Fibroblast of lung (primary cell): ENCODE measurements at regions not wholly inside any gene's neighbourhood (a gene's known extent, or its start where the extent isn't known, plus 50 kb on each side); places are given as distances from the start of the nearest gene placed in this dataset.

Experiments
- DNase-seq, 2 donors: peaks; one replicate each; pipeline versions ENCODE4 v3.0.0 to v3.0.0-alpha.2; 2010; ENCODE audit warnings: low read depth in 2 of 2
- H2AFZ ChIP-seq: 2 replicates; pipeline ENCODE4 v1.5.1; 2012; ENCODE audit warnings: low read length, control low read depth, inconsistent platforms
- H3K27ac ChIP-seq: 2 replicates; pipeline ENCODE4 v1.5.1; 2011; ENCODE audit warnings: low read length, control low read depth; ENCODE audit not compliant: insufficient read depth
- H3K27me3 ChIP-seq: 2 replicates; pipeline ENCODE4 v1.5.1; 2011; ENCODE audit warnings: mild to moderate bottlenecking, low read length; ENCODE audit not compliant: control insufficient read depth, insufficient read depth
- H3K36me3 ChIP-seq: 2 replicates; pipeline ENCODE4 v1.5.1; 2011; ENCODE audit warnings: low read length; ENCODE audit not compliant: control insufficient read depth, insufficient read depth
- H3K4me1 ChIP-seq: 2 replicates; pipeline ENCODE4 v1.5.1; 2011; ENCODE audit warnings: low read length; ENCODE audit not compliant: control insufficient read depth, insufficient read depth; ENCODE audit errors: extremely low read depth
- H3K4me2 ChIP-seq: 2 replicates; pipeline ENCODE4 v1.5.1; 2011; ENCODE audit warnings: low read length, control low read depth; ENCODE audit not compliant: insufficient read depth; ENCODE audit errors: extremely low read depth
- H3K4me3 ChIP-seq, 4 experiments: fragments of 200-600 bp in 1 of 4; sonication (generic) in 1 of 4; replicated peaks in 1 of 4; 2 replicates each; pipeline ENCODE4 v1.5.1; 2011 to 2016; ENCODE audit warnings: low read length in 4 of 4, low read depth in 3 of 4, mild to moderate bottlenecking in 3 of 4, control low read depth in 2 of 4, inconsistent platforms in 1 of 4, mixed read lengths in 1 of 4; ENCODE audit not compliant: insufficient read depth in 1 of 4; ENCODE audit errors: control extremely low read depth in 1 of 4
- H3K79me2 ChIP-seq: 2 replicates; pipeline ENCODE4 v1.5.1; 2012; ENCODE audit warnings: mild to moderate bottlenecking, low read length, inconsistent platforms; ENCODE audit not compliant: control insufficient read depth, insufficient read depth
- H3K9ac ChIP-seq: 2 replicates; pipeline ENCODE4 v1.5.1; 2011; ENCODE audit warnings: mild to moderate bottlenecking, low read length, control low read depth; ENCODE audit not compliant: insufficient read depth
- H3K9me3 ChIP-seq: 2 replicates; pipeline ENCODE4 v1.5.1; 2012; ENCODE audit warnings: low read depth, low read length; ENCODE audit not compliant: control insufficient read depth, insufficient read depth
- H4K20me1 ChIP-seq: 2 replicates; pipeline ENCODE4 v1.5.1; 2011; ENCODE audit warnings: low read length; ENCODE audit not compliant: control insufficient read depth, insufficient read depth; ENCODE audit errors: extremely low read depth
- CTCF ChIP-seq, 2 donors: IDR thresholded peaks in 1 of 2; conservative IDR thresholded peaks in 1 of 2; 1 replicate in 1 of 2; 2 replicates in 1 of 2; pipeline ENCODE4 v1.5.1; 2011 to 2012; ENCODE audit warnings: low read length in 2 of 2, control low read depth in 1 of 2, inconsistent platforms in 1 of 2, low read depth in 1 of 2, mild to moderate bottlenecking in 1 of 2
- EZH2 ChIP-seq: IDR thresholded peaks from 2 replicates; pipeline ENCODE4 v1.5.1; 2012; ENCODE audit warnings: low read length, control low read depth, mild to moderate bottlenecking; ENCODE audit errors: missing control alignments

GRCh38 chr4:135225551-135225950 is 1024.0 kb upstream of the PABPC4L start:
- no peak for TF ChIP-seq CTCF (conservative IDR thresholded peaks at IDR 0.05 in 1 of 2, IDR thresholded peaks at IDR 0.05 in 1 of 2; ENCODE audit: low read depth in 1 of 2, low read length in 2 of 2)
- no peak for TF ChIP-seq EZH2
- Histone ChIP-seq H3K27ac (no peak overlapping the region), H3K4me3 (no peak overlapping the region), H3K36me3 (no peaks in the 10 kb centered on the region), H3K27me3 (no peaks in the 10 kb centered on the region), H3K9me3 (no peaks in the 10 kb centered on the region), H4K20me1 (no peaks in the 10 kb centered on the region), H3K79me2 (no peaks in the 10 kb centered on the region), H3K9ac (no peak overlapping the region), H3K4me2 (no peak overlapping the region), H2AFZ (no peak overlapping the region), H3K4me1 (no peaks in the 10 kb centered on the region)
- no peak for DNase-seq

GRCh38 chr4:135210341-135210740 is 1008.8 kb upstream of the PABPC4L start:
- Histone ChIP-seq H2AFZ (peak overlapping the region; percentile 68), H4K20me1 (no peaks in the 10 kb centered on the region), H3K4me3 (no peak overlapping the region)

GRCh38 chr4:135207531-135207930 is 1005.9 kb upstream of the PABPC4L start:
- DNase-seq = peak in 1 of 2 donors; percentile 58
- Histone ChIP-seq H3K4me1 (no peaks in the 10 kb centered on the region), H4K20me1 (no peaks in the 10 kb centered on the region), H3K9me3 (no peaks in the 10 kb centered on the region), H3K36me3 (no peaks in the 10 kb centered on the region), H2AFZ (no peak overlapping the region), H3K27ac (no peak overlapping the region), H3K27me3 (no peaks in the 10 kb centered on the region), H3K4me2 (no peak overlapping the region), H3K9ac (no peak overlapping the region), H3K79me2 (no peaks in the 10 kb centered on the region), H3K4me3 (no peak overlapping the region)
- no peak for TF ChIP-seq EZH2
- no peak for TF ChIP-seq CTCF (conservative IDR thresholded peaks at IDR 0.05 in 1 of 2, IDR thresholded peaks at IDR 0.05 in 1 of 2; ENCODE audit: low read depth in 1 of 2, low read length in 2 of 2)

More at GRCh38 chr4:135210341-135210740, 1008.8 kb upstream of the PABPC4L start:
- no peaks in the 10 kb centered on the region for H3K36me3 ChIP-seq
- TF ChIP-seq EZH2 (no peak), CTCF (conservative IDR thresholded peaks at IDR 0.05 in 1 of 2, IDR thresholded peaks at IDR 0.05 in 1 of 2; ENCODE audit: low read depth in 1 of 2, low read length in 2 of 2) (no peak)
- H3K9ac ChIP-seq = no peak overlapping the region
- no peaks in the 10 kb centered on the region for H3K27me3 ChIP-seq
- H3K4me2 ChIP-seq = no peak overlapping the region
- no peaks in the 10 kb centered on the region for H3K9me3 ChIP-seq
- H3K27ac ChIP-seq = no peak overlapping the region
- no peaks in the 10 kb centered on the region for H3K4me1 ChIP-seq
- H3K79me2 ChIP-seq = no peaks in the 10 kb centered on the region
- DNase-seq = no peak
